NCI-H1417 (cell line): ENCODE measurements at regions not wholly inside any gene's neighbourhood (a gene's known extent, or its start where the extent isn't known, plus 50 kb on each side); places are given as distances from the start of the nearest gene placed in this dataset.

Experiments used
- DNase-seq, 3 experiments: peaks; one replicate each; lab custom pipeline; 2025; lab: John Stamatoyannopoulos, UW

DNA sequence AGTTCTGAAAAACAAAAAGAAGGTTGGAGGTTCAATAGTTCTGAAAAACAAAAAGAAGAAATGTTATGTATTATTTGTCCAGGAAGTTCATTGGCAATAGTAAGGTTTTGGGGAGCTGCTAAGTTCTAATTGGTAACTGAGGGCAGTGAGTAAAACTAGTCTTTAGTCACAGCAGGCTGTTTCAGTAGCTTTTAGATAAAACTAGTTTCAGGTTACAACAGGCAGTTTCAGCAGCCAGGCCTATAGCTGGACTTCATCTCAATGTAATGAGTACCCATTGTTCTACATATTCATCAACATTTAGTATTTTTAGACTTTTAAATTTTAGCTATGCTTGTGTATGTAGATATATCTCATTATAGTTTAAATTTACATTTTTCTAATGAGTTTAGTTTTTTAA lies 639.3 kb downstream of the TOX3 start:
- DNase-seq, result no peak

DNA sequence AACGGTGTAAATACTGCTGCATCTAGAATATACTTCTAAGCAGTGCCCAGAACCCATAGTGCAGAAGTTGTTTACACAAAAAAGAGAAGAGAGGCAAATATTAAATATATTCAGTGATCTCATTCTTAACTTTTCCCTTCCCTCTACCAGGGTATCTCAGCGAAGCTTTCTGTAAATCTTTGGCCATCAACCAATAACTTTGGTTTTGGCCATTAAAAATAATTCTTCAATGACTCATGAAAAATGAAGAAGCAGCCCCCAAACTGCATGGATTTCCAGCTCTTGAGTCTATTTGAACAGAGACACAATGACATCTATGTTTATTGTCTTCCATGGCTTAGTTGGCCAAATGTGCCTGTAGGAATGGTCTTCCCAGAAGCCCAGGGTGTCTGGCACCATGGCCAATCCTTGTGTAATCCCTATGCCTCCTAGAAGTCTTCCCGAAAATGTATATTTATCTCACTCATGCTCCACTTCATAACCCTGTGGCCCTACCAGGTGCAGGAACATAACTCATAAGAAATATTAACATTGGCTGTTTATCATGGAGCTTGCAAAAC lies 646.6 kb downstream of the TOX3 start:
- DNase-seq, result no peak

DNA sequence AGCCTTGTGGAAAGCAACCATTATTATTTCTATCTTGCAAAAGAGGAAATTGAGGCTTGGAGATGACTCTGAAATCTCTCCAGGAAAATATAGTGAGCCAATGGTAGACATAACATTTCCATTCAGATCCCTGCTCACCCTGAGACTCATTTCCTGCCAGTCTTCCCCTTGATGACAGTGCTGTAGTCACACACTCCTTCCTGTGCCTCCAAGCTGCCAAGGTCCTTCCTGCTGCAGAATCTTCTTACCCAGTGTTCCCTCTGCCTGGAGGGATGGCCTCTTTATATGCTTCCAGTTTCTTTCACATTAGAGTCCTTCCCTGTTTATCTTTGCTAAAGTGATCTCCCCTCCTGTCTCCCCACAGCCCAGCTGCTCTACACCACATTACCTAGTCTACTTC lies 648.1 kb downstream of the TOX3 start:
- no peak for DNase-seq

DNA sequence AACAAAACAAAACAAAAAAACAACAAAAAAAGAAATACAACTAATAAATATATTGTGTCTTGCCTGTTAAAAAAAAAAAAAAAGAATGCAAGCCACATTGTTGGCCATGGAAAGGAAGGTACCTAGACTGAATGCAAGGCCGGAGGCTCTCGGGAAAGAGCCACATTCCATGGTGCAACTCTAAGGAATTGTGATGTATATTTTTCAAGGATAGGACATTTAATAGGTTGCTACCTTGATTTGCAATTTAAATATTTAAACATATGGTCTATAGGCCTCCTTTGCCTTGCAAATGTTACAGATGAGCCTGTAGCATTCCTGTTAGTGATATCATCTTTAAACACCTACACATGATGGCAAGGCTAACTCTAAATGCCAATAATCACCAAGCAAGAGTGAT lies 650.9 kb downstream of the TOX3 start:
- no peak for DNase-seq

DNA sequence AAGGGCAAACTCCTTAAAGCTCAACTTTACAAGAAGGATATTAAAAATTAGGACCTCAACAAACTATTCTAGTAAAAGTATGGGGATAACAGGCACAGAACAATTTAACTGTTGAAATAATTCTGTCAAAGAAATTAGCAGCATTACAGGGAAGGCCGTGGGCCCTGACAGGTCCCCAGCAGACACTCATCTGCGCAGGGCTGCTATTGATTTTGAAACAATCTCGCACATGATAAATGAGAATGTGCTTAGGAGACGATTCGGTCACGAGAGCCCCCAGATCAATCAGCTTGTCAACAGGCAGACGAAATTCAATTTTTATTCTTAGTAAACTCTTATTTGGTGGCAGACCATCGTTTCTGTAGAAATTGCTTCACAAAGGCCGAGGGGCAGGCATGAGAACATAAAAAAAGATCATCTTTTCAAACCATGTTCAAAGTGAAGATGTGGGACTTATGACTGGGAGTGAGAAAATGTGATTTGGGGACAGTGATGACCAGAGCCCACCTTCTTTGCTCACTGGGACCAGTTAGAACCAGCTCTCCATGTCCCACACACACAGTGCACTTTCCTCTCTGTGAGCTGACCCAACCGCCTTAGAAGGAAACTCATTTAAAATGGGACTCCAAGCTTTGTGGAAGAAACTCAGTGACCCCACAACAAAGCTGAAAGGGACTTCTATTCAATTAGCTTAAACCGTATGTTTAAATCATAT lies 654.5 kb downstream of the TOX3 start:
- no peak for DNase-seq

DNA sequence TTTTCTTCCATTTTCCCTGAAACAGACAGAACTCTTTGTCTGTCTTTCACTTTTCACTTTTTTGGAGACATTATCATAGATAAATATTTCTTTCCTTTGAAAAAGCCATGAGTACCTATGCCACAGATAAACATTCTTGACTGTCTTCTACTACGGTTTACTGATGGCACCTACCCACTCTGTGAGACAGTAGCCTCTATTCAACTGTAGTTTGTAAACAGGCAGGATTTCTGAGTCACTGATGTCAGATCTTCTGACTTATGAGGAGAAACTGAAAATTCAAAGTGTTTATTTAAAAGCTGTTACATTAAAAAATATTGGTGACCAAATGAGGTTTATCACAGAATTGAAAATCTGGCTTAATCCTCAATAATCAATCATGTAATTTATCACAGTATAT lies 658.4 kb downstream of the TOX3 start:
- no peak for DNase-seq

DNA sequence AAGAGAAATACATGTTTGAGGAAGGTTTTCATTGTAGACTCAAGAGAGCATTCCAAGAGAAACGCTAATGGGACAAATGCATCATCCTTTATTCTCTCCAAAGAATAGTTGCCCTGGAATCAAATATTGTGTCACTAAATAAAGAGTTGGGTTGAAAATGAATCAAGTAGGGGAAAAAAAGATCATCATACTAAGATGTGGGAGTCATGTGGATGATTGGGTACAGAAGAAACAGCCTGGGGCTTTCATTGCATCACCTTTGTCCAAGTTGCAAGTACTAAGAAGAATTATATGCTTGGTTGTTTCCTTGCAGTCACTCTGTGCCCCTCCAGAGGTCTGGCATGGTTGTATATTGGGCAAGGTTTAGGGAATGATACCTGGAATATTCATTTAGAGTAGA lies 658.9 kb downstream of the TOX3 start:
- DNase-seq, result no peak

DNA sequence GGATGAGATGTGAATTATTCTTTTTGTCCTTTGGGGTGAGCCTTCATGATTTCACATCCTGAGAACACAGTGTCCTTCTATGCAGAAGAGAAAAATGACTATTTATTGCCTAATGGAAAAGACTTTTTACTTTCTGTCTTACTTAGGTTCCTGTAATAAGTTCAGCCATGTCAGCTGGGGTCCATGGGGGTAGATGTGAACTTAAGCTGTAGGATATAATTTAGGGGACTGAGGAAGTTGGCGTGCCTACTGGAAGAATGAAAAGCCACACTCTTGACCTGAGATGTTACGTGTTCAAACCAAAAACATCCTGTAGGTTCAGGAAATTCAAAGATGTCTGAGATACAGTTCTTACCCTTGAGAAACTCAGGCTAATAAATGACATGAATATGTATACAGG lies 660.5 kb downstream of the TOX3 start:
- no peak for DNase-seq

DNA sequence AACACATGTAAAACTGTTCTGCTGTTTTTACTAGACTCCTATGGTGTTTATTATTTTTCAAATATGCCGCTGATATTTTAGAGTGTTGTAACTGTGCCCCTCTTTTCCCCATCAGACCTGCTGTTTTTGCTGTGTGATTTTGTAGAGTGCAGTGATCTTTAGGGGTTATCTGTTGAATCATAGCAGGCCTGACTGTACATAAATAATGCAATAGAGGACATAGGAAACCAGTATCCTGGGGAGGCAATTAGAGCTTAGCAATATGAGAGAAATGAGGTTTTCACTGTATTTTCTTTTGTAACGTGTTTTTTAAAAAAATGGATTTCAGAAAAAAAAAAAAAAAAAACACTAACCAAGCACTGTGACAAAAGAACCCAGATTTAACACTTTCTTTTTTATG lies 662.2 kb downstream of the TOX3 start:
- no peak for DNase-seq

DNA sequence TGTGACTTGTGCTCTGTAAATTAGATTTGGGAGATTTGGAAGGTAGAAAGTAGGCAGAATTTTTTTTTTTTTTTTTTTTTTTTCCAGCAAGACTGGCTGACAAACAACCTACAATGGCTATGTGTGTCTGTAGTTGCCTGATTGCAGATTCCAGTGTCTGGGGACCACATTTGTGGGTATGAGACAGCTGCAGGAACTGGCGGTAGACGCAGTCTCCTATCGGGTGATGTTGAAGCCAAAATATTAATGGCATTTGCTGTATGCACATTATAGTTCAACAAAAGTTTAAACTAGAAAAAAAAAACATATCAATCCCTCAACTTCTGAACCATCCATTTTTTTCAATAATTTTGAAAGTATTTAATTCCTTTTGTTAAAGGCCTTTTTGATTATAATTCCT lies 665.2 kb downstream of the TOX3 start:
- no peak for DNase-seq

DNA sequence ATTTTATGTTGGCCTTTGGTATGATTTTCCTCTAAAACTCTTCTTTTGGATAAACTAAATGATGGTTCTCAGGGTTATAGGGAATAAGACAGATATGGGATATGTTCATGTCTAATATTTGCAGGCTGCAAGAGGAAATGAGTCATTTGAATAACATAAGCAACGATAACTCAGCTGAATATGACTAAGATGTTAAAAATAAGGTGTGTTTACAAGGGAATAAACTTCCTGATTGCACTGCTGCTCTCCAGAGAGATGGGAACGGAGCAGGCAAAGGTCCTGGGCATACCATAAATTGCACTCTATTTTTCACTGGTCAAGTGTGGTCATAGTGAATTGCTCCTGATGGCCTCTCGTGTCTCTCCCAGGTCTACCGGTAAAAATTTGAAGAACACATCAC lies 666.2 kb downstream of the TOX3 start:
- no peak for DNase-seq

DNA sequence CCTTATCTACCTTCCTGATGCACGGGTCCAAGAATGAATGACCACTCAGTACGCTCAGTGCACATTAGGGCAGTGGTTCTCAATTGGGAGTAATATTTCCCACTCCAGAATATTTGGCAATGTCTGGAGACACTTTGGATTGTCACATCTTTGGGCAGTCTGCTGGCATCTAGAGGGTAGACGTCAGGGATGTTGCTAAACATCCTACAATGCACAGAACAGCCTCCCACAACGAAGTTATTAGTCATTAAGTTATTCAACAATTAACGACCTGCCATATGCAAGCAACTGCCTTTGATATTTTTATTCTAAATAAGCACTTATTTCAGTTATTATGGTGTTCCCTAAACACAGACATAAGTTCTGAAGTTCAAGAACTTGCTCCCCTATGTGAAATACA lies 669.3 kb downstream of the TOX3 start:
- DNase-seq, result no peak

DNA sequence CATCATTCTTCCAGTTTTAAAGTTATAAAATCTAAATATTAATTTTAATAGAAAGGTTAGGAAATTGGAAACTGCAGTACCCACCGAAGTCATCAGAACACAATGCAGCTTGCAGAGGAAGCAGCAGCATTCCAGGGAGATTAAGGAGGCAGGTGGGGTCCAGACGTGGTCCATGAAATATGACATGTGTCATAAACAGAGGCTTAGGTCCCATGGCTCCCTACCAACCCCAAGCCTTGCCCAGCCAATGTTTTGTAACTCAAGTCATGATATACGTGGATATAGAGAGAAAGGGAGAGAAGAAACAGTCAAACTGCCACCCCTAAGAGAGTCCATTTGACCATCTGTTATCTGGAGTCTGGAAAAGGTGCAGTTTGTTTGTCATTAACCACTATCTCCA lies 670.0 kb downstream of the TOX3 start:
- DNase-seq, result no peak

DNA sequence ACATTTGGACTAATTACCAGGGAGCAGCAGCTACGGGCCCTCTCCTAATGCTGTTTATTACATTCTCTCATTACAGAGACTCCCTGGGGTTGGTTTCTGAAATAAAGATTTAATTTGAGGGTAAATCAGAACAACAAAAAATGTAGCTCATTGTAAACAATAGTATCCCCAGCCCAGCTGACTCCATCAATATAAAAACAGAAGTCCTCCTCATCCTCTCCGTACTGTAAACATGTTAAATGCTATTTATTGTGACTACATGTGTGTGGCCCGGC lies 670.4 kb downstream of the TOX3 start:
- DNase-seq, result no peak

DNA sequence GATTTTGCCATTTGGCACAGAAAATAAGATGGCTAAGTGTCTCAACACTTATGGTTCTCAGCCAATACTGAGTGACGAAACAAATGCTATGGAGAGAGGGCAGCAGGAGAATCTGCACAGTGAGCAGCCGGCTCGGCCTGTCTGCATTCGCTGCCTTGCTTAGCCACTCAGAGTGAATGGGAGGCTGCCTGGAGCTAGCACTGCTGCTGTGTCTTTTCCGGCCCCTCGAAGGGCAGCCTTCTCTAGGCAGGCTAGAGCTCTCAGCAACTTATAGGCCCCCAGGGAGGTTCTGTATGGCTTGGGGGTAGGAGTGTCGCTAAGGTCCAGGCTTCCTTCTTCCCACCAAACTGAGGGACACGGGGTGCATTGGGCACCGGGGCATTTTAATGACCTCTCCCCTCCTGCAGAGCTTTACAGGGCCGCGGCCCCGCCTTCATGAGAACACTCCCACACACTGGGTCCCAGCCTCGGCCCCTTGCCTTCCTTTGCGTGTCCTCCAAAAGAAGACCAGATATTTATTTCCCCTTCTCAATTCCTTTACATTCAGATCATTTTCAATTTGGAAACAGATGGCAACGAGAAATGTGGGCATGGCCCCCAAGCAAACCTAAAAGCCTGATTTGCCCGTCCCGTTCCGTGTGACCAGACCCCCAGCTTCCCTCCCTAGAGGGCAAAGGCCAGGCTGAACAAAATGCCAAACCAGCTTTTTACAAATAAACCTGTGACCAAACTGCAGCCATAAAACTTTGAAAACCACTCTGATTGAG lies 670.9 kb downstream of the TOX3 start:
- no peak for DNase-seq

DNA sequence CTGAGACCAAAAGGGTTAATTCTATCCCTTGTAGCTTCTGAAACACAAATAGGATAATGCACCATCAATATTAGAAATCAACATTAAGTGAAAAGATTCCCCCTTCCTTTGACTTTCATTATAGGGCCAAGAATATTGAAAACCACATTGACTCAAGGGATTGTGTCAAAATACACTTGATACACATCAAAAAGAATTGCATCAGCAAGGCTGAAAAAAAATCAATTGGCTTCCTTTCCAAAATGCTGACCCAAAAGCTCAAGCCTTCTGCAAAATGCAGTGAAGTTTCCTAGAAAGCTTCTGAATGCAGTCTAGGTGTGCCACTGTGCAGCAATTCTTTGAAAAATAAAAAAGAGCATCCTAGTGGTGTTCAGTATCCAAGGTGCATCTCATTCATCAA lies 674.4 kb downstream of the TOX3 start:
- no peak for DNase-seq

DNA sequence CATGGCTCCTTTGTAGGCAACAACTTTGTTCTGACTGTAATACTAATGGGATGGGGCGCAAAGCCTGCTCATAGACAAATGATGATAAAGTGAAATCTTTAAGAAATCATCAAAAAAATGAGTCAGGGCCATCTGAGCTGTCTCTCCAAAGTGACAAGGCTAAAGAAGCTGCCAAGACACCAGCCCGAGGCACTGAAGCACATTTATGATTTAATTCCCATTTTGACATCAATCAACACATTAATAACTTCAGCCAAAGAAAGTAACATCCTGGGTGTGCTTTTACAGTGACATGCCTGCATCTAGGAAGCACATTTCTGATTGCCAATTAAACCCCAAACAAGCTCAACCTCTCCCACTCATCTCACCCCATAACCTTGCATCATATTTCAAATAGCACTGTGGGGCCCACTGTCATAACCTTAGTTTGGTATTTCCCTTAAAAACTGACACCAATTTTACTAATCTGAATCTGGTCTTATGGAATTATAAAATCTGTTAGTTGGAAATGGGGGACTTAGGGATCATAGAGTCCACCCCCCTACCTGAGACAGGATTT lies 676.6 kb downstream of the TOX3 start:
- DNase-seq, result no peak

DNA sequence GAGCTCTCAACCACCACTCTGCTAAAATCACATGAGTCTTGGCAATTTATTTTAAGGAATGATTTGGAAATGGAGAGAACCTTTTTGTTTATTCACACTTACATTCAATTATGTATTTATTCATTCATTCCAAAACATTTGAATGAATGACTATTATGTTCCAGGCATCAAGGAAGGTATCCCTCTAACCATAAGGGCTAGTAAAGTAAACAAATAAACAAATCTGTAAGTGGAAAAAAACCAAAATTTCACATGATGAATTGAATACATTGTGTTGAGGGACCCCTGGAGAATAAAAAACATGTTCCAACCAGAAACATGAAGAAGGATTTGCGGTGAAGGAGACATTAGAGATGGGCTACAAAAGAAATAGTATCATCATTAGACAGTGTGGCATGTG lies 677.8 kb downstream of the TOX3 start:
- no peak for DNase-seq

DNA sequence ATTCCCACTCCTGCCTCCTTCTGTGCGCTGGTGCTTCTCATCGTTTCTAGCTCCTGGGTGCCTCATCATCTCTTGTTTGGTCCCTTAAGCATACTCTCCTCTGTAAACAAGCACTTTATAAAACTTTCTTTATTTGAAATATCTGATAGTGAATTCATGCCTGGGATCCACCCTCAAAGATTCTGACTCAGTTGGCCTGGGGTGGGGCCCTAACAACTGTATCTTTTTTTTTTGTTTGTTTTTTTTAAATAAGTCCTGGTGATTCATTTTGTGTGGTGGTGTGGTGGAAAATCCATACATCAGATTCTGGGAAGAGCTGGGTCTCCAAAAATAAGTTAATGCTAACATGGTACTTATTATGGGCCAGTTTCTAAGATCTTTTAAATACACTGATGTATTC lies 678.3 kb downstream of the TOX3 start:
- DNase-seq, result no peak

DNA sequence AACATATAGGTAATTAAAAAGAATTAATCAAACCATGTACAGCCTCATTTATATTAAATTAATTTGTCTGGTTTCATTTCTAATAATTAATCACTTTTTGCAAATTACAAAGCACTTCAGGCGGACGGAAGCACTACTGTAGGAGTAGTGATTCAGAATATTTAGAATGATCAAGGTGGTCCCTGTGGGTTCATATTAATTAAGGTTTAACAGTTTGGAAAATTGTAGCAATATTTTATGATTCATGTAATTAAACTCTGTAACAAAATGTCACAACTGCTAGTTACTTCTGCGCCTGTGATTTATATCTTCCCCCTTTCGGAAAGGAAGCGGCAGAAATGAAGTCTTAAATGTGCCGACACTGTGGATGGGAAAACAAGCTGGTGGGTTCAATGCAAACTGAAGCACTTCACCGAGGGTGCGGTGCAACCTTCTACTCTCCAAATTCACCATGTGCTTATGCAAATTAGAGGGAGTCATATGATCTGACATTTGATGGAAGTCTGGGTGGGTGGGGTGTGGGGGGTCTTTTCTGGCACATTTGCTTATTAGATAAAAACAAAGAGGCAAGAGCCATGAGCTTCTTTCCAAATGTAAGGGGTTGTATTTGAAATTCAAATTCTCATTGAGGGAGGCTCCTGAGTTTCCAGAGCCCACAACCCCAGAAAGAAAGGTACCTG lies 679.4 kb downstream of the TOX3 start:
- DNase-seq, result no peak

DNA sequence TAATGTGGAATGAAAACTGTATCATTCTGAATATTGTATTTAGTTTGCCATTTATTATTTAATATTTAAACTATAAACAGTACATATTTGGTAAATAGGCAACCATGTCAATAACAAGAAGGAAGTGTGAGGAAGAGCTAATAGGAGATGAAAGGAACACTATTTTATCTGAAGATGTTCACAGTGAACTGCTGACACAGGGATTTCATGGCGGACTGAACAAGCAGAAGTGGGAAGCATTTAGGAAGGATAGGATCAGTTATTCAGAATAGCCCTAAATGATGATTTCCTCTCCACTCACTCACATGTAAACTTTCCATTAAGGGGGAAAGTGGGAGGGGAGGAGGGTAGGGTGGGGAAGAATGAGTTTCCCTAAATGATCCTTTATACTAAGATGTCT lies 682.4 kb downstream of the TOX3 start:
- no peak for DNase-seq

DNA sequence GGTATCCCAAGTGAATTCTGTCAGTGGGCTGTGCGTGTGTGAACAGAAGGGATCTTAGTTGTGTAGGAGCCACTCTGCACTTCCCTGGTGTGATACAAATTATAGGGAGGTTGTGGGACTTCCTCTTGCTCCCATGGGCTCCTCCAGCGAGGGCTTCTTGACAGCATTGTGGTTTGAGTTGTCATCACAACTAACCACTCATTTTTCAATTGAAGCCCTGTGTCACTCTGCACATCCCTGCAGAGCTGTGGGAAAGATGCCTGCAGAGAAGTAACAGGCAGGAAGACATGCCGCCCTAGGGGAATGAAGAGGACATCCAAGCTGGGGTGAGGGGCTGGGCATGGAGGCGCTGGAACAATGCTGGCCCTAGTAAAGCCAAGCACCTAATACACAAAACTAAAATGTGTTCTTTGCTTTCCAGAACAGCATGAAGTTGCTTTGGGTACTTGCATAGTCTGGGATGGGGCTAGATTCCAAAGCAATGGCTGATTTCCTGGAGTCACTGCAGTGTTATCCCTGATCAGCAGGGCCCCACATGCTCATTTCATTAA lies 692.5 kb downstream of the TOX3 start:
- DNase-seq, result no peak

DNA sequence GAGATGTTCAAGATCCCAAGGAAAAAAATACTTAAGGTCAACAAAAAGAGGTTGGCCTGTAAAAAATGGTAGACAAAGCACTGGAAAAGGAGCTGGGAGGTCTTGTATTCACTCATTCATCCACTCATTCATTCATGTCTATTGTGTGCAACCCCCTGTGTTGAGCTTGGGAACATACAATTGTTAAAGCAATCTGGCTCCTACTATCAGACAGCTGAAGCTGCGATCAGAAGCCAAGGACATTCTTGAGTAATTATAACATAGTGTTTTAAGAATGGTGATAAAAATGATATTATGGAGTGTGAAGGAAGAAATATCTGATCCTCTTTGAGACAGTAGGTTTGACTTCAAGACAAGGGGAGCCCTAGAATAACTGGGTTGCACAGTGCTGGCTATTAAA lies 693.4 kb downstream of the TOX3 start:
- DNase-seq, result no peak
